GM12878 (cell line): ENCODE measurements at regions not wholly inside any gene's neighbourhood (a gene's known extent, or its start where the extent isn't known, plus 50 kb on each side); places are given as distances from the start of the nearest gene placed in this dataset.

ENCODE experiments used
- ATAC-seq: fragments of 200-7000 bp; cut with Tn5 transposase; 3 replicates; pipeline ENCODE4 v1.9.1; 2020; ENCODE audit warnings: mild to moderate bottlenecking, moderate library complexity
- BruUV-seq: library from RNA; stranded (reverse); fragments of 400-500 nt; replicated peaks from 2 replicates; lab custom pipeline; 2021; lab: Mats Ljungman, UMichigan
- CTCF ChIA-PET: fragments of 300-600 bp; sonication (Branson Sonifier 250); formaldehyde crosslinking; extraction: SDS; loops from one replicate; lab custom pipeline; 2021; ENCODE audit warnings: inconsistent platforms; lab: Yijun Ruan, JAX
- POLR2A ChIA-PET: fragments of 350-600 bp; formaldehyde crosslinking; extraction: SDS; loops from one replicate; lab custom pipeline; 2021; ENCODE audit warnings: inconsistent platforms; lab: Charles Lee
- RAD21 ChIA-PET: fragments of 300-600 bp; sonication (Branson Sonifier 250); formaldehyde crosslinking; loops from one replicate; lab custom pipeline; 2023; ENCODE audit warnings: antibody characterized with exemption; ENCODE audit not compliant: unreplicated experiment; lab: Charles Lee
- SMC1A ChIA-PET: fragments of 300-600 bp; sonication (Branson Sonifier 250); formaldehyde crosslinking; loops from one replicate; lab custom pipeline; 2023; ENCODE audit not compliant: unreplicated experiment, uncharacterized antibody; lab: Charles Lee
- DNase-seq: peaks from one replicate; pipeline ENCODE4 v3.0.0-alpha.2; 2011; ENCODE audit warnings: low read depth, low spot score
- FAIRE-seq: peaks from 3 replicates; lab custom pipeline; 2011; peaks lifted over from hg19 to GRCh38; lab: Jason Lieb, UNC
- H2AFZ ChIP-seq: 2 replicates; pipeline ENCODE4 v1.6.0; 2011; ENCODE audit warnings: low read depth, low read length, control low read depth; ENCODE audit not compliant: control insufficient read depth
- H3K27ac ChIP-seq: 2 replicates; pipeline ENCODE4 v1.5.1; 2011; ENCODE audit warnings: control low read depth; ENCODE audit not compliant: control insufficient read depth, insufficient read depth
- H3K27me3 ChIP-seq, 2 experiments: replicated peaks in 1 of 2; 2 replicates each; pipeline versions ENCODE4 v1.6.0 to v1.6.1; 2011; ENCODE audit warnings: low read length in 1 of 2; ENCODE audit not compliant: control insufficient read depth in 2 of 2, insufficient read depth in 2 of 2
- H3K36me3 ChIP-seq, 2 experiments: 2 replicates each; pipeline ENCODE4 v1.5.1; 2011; ENCODE audit warnings: low read length in 1 of 2; ENCODE audit not compliant: control insufficient read depth in 2 of 2, insufficient read depth in 2 of 2
- H3K4me1 ChIP-seq: 2 replicates; pipeline ENCODE4 v1.6.1; 2011; ENCODE audit warnings: mild to moderate bottlenecking, low read length, moderate library complexity, mixed read lengths; ENCODE audit not compliant: control insufficient read depth, insufficient read depth
- H3K4me2 ChIP-seq: 2 replicates; pipeline ENCODE4 v1.6.0; 2011; ENCODE audit warnings: control low read depth; ENCODE audit not compliant: control insufficient read depth, insufficient read depth
- H3K4me3 ChIP-seq: fragments of 200-600 bp; sonication (generic); 2 replicates; pipeline ENCODE4 v1.5.1; 2016
- H3K79me2 ChIP-seq: 2 replicates; pipeline ENCODE4 v1.6.0; 2011; ENCODE audit warnings: low read length; ENCODE audit not compliant: control insufficient read depth, insufficient read depth
- H3K9ac ChIP-seq: 2 replicates; pipeline ENCODE4 v1.8.0; 2011; ENCODE audit warnings: low read length, control low read depth, mixed read lengths; ENCODE audit not compliant: control insufficient read depth, insufficient read depth
- H3K9me3 ChIP-seq: replicated peaks from 3 replicates; pipeline ENCODE4 v1.5.1; 2011; ENCODE audit warnings: mild to moderate bottlenecking, low read length; ENCODE audit not compliant: control insufficient read depth, insufficient read depth
- H4K20me1 ChIP-seq: 2 replicates; pipeline ENCODE4 v1.6.0; 2011; ENCODE audit not compliant: control insufficient read depth, insufficient read depth
- CREB1 ChIP-seq: IDR thresholded peaks from 2 replicates; pipeline ENCODE4 v1.6.1; 2012; ENCODE audit warnings: low read depth, mild to moderate bottlenecking, inconsistent platforms
- EED ChIP-seq: sonication (generic); IDR thresholded peaks from 2 replicates; pipeline ENCODE4 v1.6.1; 2016; ENCODE audit warnings: antibody characterized with exemption, low read depth
- GATAD2B ChIP-seq: fragments of 450-650 bp; conservative IDR thresholded peaks from 2 replicates; pipeline ENCODE4 v1.6.1; 2017; ENCODE audit warnings: low read depth, mild to moderate bottlenecking, moderate library complexity
- HDAC2 ChIP-seq: fragments of 200-600 bp; sonication (generic); IDR thresholded peaks from 2 replicates; pipeline ENCODE4 v1.6.1; 2017
- MEF2B ChIP-seq: fragments of 450-650 bp; IDR thresholded peaks from 2 replicates; pipeline ENCODE4 v1.6.1; 2018; ENCODE audit warnings: mild to moderate bottlenecking, moderate library complexity; ENCODE audit not compliant: partially characterized antibody, poor library complexity, severe bottlenecking
- MTA2 ChIP-seq: fragments of 450-650 bp; IDR thresholded peaks from 2 replicates; pipeline ENCODE4 v1.6.1; 2016; ENCODE audit warnings: low read depth, mild to moderate bottlenecking, moderate library complexity
- NFXL1 ChIP-seq: fragments of 450-650 bp; IDR thresholded peaks from 2 replicates; pipeline ENCODE4 v1.6.1; 2017; ENCODE audit warnings: antibody characterized with exemption, mild to moderate bottlenecking, borderline replicate concordance
- NFYB ChIP-seq: IDR thresholded peaks from 2 replicates; pipeline ENCODE4 v1.6.1; 2011; ENCODE audit warnings: low read depth, mild to moderate bottlenecking, low read length, improper control_type of control experiment, moderate library complexity; ENCODE audit not compliant: insufficient read depth
- NR2C1 ChIP-seq: fragments of 450-650 bp; IDR thresholded peaks from 2 replicates; pipeline ENCODE4 v1.6.1; 2017; ENCODE audit warnings: antibody characterized with exemption, mild to moderate bottlenecking, moderate library complexity
- POLR2A ChIP-seq: IDR thresholded peaks from 2 replicates; pipeline ENCODE4 v1.6.1; 2011; ENCODE audit warnings: low read depth, mild to moderate bottlenecking, low read length
- POLR2AphosphoS5 ChIP-seq: IDR thresholded peaks from 2 replicates; pipeline ENCODE4 v1.6.1; 2011; ENCODE audit warnings: mild to moderate bottlenecking, low read length, inconsistent platforms
- SMAD5 ChIP-seq: IDR thresholded peaks from 2 replicates; pipeline ENCODE4 v1.6.1; 2016; ENCODE audit warnings: antibody characterized with exemption, low read depth
- SMARCA5 ChIP-seq: fragments of 450-650 bp; IDR thresholded peaks from 2 replicates; pipeline ENCODE4 v1.6.1; 2017; ENCODE audit warnings: mild to moderate bottlenecking
- SPI1 ChIP-seq: IDR thresholded peaks from 2 replicates; pipeline ENCODE4 v1.6.1; 2011; ENCODE audit warnings: low read depth, mild to moderate bottlenecking, low read length, moderate library complexity, borderline replicate concordance; ENCODE audit not compliant: insufficient read depth
- SRF ChIP-seq, 2 experiments: IDR thresholded peaks; 2 replicates each; pipeline ENCODE4 v1.6.1; 2011; ENCODE audit warnings: low read depth in 2 of 2, low read length in 2 of 2, mild to moderate bottlenecking in 1 of 2, moderate library complexity in 1 of 2
- TARDBP ChIP-seq: IDR thresholded peaks from 2 replicates; pipeline ENCODE4 v1.6.1; 2016; ENCODE audit warnings: borderline replicate concordance
- ZBED1 ChIP-seq: IDR thresholded peaks from 2 replicates; pipeline ENCODE4 v1.6.1; 2016; ENCODE audit warnings: borderline replicate concordance
- ZBTB4 ChIP-seq: fragments of 450-650 bp; formaldehyde crosslinking; IDR thresholded peaks from 2 replicates; pipeline ENCODE4 v1.4.0; 2022; ENCODE audit warnings: mild to moderate bottlenecking, moderate library complexity
- WGBS: methylation state at CpG from one replicate; pipeline ENCODE4 v1.1.6; 2016; ENCODE audit warnings: low lambda C conversion rate; ENCODE audit not compliant: insufficient replicate concordance, insufficient coverage; ENCODE audit errors: missing lambda C conversion rate; 5-methylcytosine and 5-hydroxymethylcytosine counted together
- in situ Hi-C: fragments of 300-500 bp; cut with MboI; formaldehyde crosslinking; loops from 9 replicates; pipeline ENCODE4 v1.14.3; 2018; ENCODE audit warnings: mixed read lengths
- intact Hi-C: fragments of 100-400 bp; cut with micrococcal nuclease; formaldehyde crosslinking; loops from one replicate; pipeline ENCODE4 v1.14.2; 2022; ENCODE audit not compliant: unreplicated experiment
- TF ChIP-seq, protein P1 (sequence below): fragments of 450-650 bp; IDR thresholded peaks from 2 replicates; pipeline ENCODE4 v1.6.1; 2016; ENCODE audit warnings: mild to moderate bottlenecking

DNA sequence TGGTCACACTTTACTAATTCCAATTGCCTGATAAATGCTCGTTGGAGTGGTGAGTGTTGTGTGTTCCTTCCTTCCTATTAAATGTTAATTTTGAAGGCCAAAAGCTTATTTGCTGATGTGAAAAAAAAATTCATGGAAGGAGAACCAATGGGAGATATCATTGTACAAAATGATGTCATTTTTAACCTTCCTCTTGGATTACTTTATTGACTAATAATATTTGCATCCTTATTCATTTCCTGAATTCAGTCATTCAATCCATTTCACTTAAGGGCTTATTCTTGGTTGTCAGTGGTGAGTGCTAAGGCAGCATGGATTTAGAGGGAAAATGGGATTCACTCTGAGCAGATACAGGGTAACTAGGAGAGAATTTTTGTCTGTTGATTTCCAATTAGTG is 216.0 kb upstream of the HTR2A start:
- RAD21 ChIA-PET, result no interaction called here
- Histone ChIP-seq H3K4me2 (no peak overlapping the region), H3K36me3 (no peaks in the 10 kb centered on the region), H3K27me3 (no peaks in the 10 kb centered on the region), H3K9me3 (no peaks in the 10 kb centered on the region; the same call in 2 of the 3 replicates), H3K4me3 (no peak overlapping the region), H4K20me1 (no peaks in the 10 kb centered on the region), H3K79me2 (no peaks in the 10 kb centered on the region), H3K9ac (no peak overlapping the region), H2AFZ (no peak overlapping the region), H3K27ac (no peak overlapping the region), H3K4me1 (no peaks in the 10 kb centered on the region)
- no peak for FAIRE-seq
- no peak for ATAC-seq
- BruUV-seq, result no TSS peak
- CTCF ChIA-PET, result interaction anchor here (0.6 kb wide), 1 partner anchor 218 kb away, joined by 3 read pairs; no protein-coding TSS in a partner anchor
- SMC1A ChIA-PET, result no interaction called here
- POLR2A ChIA-PET, result no interaction called here
- 0% methylated on average over 1 of the region's 1 CpG for WGBS
- in situ Hi-C loops (no loop called here), intact Hi-C loops (no loop called here)
- DNase-seq, result no peak
- no peak for TF ChIP-seq NR2C1
- no peak for TF ChIP-seq SMAD5
- no peak for TF ChIP-seq SMARCA5
- TF ChIP-seq POLR2AphosphoS5, result no peak
- no peak for TF ChIP-seq ZBTB4 (CRISPR knock-in tag)
- no peak for TF ChIP-seq HDAC2
- TF ChIP-seq MEF2B, result no peak
- TF ChIP-seq SPI1, result no peak
- TF ChIP-seq POLR2A, result no peak
- no peak for TF ChIP-seq TARDBP
- no peak for TF ChIP-seq SRF (IDR thresholded peaks at IDR 0.05; ENCODE audit: low read depth in 2 of 2, low read length in 2 of 2)
- TF ChIP-seq EED, result no peak
- TF ChIP-seq, protein P1, sequence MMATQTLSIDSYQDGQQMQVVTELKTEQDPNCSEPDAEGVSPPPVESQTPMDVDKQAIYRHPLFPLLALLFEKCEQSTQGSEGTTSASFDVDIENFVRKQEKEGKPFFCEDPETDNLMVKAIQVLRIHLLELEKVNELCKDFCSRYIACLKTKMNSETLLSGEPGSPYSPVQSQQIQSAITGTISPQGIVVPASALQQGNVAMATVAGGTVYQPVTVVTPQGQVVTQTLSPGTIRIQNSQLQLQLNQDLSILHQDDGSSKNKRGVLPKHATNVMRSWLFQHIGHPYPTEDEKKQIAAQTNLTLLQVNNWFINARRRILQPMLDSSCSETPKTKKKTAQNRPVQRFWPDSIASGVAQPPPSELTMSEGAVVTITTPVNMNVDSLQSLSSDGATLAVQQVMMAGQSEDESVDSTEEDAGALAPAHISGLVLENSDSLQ, result no peak
- TF ChIP-seq CREB1, result no peak
- no peak for TF ChIP-seq NFYB
- no peak for TF ChIP-seq ZBED1
- TF ChIP-seq GATAD2B, result no peak
- no peak for TF ChIP-seq MTA2
- TF ChIP-seq NFXL1, result no peak
